22Rv1 (cell line): ENCODE measurements at regions not wholly inside any gene's neighbourhood (a gene's known extent, or its start where the extent isn't known, plus 50 kb on each side); places are given as distances from the start of the nearest gene placed in this dataset.

Experiments used
- CTCF ChIP-seq: fragments of 450-650 bp; IDR thresholded peaks from 2 replicates; pipeline ENCODE4 v1.5.1; 2017; ENCODE audit warnings: mild to moderate bottlenecking
- ZFX ChIP-seq: fragments of 450-650 bp; IDR thresholded peaks from 2 replicates; pipeline ENCODE4 v1.6.1; 2017; ENCODE audit warnings: antibody characterized with exemption, borderline replicate concordance

DNA sequence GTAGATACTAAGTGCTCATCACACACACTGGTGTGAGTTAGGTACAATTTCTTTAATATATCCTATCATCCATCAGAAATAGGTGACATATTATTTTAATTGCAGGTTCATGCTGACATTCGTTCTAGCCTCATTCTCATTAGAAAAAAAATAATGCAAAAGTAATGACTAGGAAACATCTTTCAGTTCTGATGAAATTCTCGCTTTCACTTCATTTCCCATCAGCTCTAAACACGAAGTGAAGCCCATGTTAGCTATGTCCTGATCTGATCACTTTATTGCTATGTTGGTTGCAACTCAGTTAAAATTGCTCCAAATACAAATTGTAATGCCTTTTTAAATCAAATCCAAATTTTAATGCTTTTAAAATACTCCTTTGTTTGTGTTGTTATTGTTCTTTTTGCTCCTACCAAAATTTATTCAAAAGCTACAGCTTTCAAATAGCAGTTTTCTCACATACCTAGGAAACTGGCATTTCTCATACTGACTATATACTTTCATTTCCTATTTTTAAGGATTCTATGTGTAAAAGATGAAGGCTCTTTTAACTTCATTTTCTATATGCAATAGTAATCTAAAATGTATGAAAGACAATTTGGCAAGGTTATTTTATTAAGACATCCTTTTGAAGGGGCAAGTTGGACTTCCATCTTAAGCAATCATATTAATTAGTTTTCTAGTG lies 1237.8 kb upstream of the ACO1 start:
- TF ChIP-seq CTCF, result no peak
- no peak for TF ChIP-seq ZFX
